ENCODE measurements at regions not wholly inside any gene's neighbourhood (a gene's known extent, or its start where the extent isn't known, plus 50 kb on each side); places are given as distances from the start of the nearest gene placed in this dataset.
"Not testable (repeated sequence)": the region's sequence is repeated elsewhere in the genome, so short reads cannot be mapped to it uniquely, and the experiment has no call there.

DNA sequence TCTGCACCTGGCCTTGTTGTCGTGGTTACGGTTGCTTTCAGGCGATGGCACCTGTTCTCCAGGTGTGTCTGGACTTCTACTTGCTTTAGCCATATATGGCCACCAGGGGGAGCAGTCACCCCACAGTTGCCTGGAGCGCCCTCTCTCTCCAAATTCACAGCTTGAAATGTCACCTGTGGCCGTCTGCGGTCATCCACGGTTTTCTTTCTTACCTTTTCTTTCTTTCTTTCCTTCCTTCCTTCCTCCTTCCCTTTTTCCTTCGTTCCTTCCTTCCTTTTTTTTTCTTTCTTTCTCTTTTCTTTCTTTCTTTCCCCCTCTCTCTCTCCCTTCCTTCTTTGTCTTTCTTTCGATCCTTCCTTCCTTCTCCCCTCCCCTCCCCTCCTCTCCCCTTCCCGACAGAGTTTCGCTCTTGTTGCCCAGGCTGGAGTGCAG is 150.5 kb upstream of the VKORC1L1 start:
- DNase-seq: peak; percentile 78
- H3K27me3 ChIP-seq: no peaks in the 10 kb centered on the region
- no peak overlapping the region for H3K27ac ChIP-seq
- H3K9me3 ChIP-seq: no peaks in the 10 kb centered on the region
- H3K9ac ChIP-seq (ENCODE audit: low read depth in 2 of 2, low read length in 2 of 2): no peak overlapping the region
- no peak overlapping the region for H3K4me3 ChIP-seq
- no peaks in the 10 kb centered on the region for H3K4me1 ChIP-seq
- H3K36me3 ChIP-seq: no peaks in the 10 kb centered on the region
- intact Hi-C loops (cut with DNase I): no loop called here
- TF ChIP-seq, protein P1, sequence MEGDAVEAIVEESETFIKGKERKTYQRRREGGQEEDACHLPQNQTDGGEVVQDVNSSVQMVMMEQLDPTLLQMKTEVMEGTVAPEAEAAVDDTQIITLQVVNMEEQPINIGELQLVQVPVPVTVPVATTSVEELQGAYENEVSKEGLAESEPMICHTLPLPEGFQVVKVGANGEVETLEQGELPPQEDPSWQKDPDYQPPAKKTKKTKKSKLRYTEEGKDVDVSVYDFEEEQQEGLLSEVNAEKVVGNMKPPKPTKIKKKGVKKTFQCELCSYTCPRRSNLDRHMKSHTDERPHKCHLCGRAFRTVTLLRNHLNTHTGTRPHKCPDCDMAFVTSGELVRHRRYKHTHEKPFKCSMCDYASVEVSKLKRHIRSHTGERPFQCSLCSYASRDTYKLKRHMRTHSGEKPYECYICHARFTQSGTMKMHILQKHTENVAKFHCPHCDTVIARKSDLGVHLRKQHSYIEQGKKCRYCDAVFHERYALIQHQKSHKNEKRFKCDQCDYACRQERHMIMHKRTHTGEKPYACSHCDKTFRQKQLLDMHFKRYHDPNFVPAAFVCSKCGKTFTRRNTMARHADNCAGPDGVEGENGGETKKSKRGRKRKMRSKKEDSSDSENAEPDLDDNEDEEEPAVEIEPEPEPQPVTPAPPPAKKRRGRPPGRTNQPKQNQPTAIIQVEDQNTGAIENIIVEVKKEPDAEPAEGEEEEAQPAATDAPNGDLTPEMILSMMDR (IDR thresholded peaks at IDR 0.05): peak; percentile 70

DNA sequence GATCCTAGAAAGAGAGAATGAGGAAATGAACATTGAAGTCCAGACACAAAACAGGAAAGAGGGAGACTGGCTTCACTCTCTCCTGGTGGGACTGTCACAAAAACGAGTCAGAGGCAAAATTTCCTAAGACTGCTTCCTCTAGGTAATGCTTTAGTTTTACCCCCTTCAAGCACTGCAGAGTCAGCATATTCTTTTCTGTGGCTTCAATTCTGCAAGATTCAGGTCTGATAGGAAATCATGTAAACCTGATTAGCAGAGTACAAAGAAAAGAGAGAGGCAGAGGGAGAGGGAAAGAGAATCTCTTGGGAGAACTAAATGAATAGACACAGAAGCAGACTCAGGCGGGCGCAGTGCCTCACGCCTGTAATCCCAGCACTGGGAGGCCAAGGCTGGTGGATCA is 145.7 kb upstream of the VKORC1L1 start:
- intact Hi-C loops (cut with DNase I); H3K9ac ChIP-seq (ENCODE audit: low read depth in 2 of 2, low read length in 2 of 2); H3K36me3 ChIP-seq; H3K27me3 ChIP-seq; H3K4me3 ChIP-seq; H3K27ac ChIP-seq; H3K4me1 ChIP-seq; DNase-seq; H3K9me3 ChIP-seq: not testable (repeated sequence)

DNA sequence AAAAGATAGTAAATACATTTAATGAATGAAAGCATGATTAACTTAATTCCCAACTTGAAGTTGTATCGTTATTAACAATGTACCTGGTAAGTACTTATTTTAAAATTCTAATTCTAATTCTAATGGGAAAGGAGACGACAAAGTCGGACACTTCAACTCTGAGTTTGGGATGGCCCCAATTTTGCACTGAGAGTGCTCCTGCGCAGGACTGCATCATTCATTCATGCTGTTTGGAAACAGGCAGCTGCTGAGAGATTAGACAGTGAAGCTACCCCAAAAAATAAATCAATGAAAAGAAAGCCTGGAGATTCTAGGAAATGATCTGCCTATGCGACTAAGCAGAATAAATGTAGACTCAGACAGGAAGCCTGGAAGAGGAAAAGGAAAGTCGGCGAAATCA is 141.7 kb upstream of the VKORC1L1 start:
- Histone ChIP-seq H3K9me3 (no peaks in the 10 kb centered on the region), H3K27ac (peak overlapping the region; percentile 27), H3K4me1 (peaks cover 3% of the 10 kb centered on the region), H3K36me3 (no peaks in the 10 kb centered on the region), H3K4me3 (peak overlapping the region; percentile 44), H3K27me3 (no peaks in the 10 kb centered on the region), H3K9ac (ENCODE audit: low read depth in 2 of 2, low read length in 2 of 2) (peak overlapping the region in 1 of 2 donors; percentile 51)
- no peak for DNase-seq
- intact Hi-C loops (cut with DNase I): no loop called here
- TF ChIP-seq, protein P1 (IDR thresholded peaks at IDR 0.05): no peak

DNA sequence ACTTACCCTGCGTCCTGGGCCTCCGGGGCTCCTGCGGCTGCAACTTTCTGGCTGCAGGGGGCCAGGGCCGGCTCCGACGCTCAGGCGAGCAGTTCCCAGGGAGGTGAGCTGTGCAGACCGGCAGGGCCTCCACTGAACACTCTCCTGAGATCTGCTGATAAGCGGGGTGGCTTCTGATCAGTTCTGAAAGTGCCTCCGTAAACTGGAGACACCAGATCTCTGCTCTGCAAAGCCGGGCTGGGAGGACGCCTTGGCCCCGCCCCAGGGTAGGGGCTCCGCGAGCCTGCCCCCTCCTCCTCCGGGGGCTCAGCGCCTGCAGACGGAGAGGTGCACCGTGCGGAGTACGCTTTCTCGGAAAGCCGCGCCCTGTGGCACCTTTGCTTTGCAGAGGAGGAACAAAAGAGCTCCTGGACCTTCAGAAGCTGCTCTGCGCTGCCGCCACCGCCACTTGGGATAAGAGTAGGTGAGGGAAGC is 141.3 kb upstream of the VKORC1L1 start:
- intact Hi-C loops (cut with DNase I): no loop called here
- H3K9ac ChIP-seq (ENCODE audit: low read depth in 2 of 2, low read length in 2 of 2): peak overlapping the region in 1 of 2 donors; percentile 51
- peaks cover 3% of the 10 kb centered on the region for H3K4me1 ChIP-seq
- peak overlapping the region; percentile 44 for H3K4me3 ChIP-seq
- H3K9me3 ChIP-seq: no peaks in the 10 kb centered on the region
- no peaks in the 10 kb centered on the region for H3K36me3 ChIP-seq
- DNase-seq: no peak
- TF ChIP-seq, protein P1 (IDR thresholded peaks at IDR 0.05): no peak
- H3K27me3 ChIP-seq: no peaks in the 10 kb centered on the region
- H3K27ac ChIP-seq: peak overlapping the region; percentile 27

GRCh38 chr7:65744406-65744805 is 128.5 kb upstream of the VKORC1L1 start:
- H3K4me3 ChIP-seq: no peak overlapping the region
- H3K36me3 ChIP-seq: no peaks in the 10 kb centered on the region
- no peaks in the 10 kb centered on the region for H3K4me1 ChIP-seq
- intact Hi-C loops (cut with DNase I): no loop called here
- no peak overlapping the region for H3K27ac ChIP-seq
- DNase-seq: no peak
- TF ChIP-seq, protein P1 (IDR thresholded peaks at IDR 0.05): no peak
- H3K27me3 ChIP-seq: no peaks in the 10 kb centered on the region
- no peaks in the 10 kb centered on the region for H3K9me3 ChIP-seq
- H3K9ac ChIP-seq (ENCODE audit: low read depth in 2 of 2, low read length in 2 of 2): no peak overlapping the region

DNA sequence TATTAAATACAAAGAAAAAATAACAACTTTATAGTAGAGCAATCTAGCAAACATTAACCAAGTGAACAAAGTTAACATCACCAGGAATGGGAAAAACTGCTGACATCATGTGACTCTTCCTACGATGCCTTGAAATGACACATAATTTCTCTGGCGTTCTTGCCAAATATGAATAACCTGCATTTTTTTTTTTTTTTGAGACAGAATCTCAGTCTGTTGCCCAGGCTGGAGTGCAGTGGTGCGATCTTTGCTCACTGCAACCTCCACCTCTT is 126.5 kb upstream of the VKORC1L1 start:
- no peak overlapping the region for H3K9ac ChIP-seq (ENCODE audit: low read depth in 2 of 2, low read length in 2 of 2)
- H3K9me3 ChIP-seq: no peaks in the 10 kb centered on the region
- no peak for DNase-seq
- no peak overlapping the region for H3K27ac ChIP-seq
- H3K27me3 ChIP-seq: no peaks in the 10 kb centered on the region
- H3K36me3 ChIP-seq: no peaks in the 10 kb centered on the region
- no peak overlapping the region for H3K4me3 ChIP-seq
- intact Hi-C loops (cut with DNase I): no loop called here
- H3K4me1 ChIP-seq: peaks cover 4% of the 10 kb centered on the region
- TF ChIP-seq, protein P1 (IDR thresholded peaks at IDR 0.05): no peak

Measured in colonic mucosa (tissue), 4 donors.